Neuronal stem cell (in vitro differentiated cells): ENCODE measurements at regions not wholly inside any gene's neighbourhood (a gene's known extent, or its start where the extent isn't known, plus 50 kb on each side); places are given as distances from the start of the nearest gene placed in this dataset.

Experiments
- DNase-seq: peaks from one replicate; pipeline ENCODE4 v3.0.0-alpha.2; 2013; ENCODE audit warnings: low spot score
- H2AFZ ChIP-seq: one replicate; pipeline ENCODE4 v1.6.1; 2013; ENCODE audit warnings: mild to moderate bottlenecking, low read length, inconsistent platforms
- H2AK5ac ChIP-seq: 2 replicates; pipeline ENCODE4 v1.6.1; 2013; ENCODE audit warnings: low read depth, mild to moderate bottlenecking, inconsistent platforms, low read length, moderate library complexity, mixed read lengths
- H2BK120ac ChIP-seq: 2 replicates; pipeline ENCODE4 v1.6.1; 2013; ENCODE audit warnings: low read depth, mild to moderate bottlenecking, inconsistent platforms, low read length, moderate library complexity, mixed read lengths
- H2BK12ac ChIP-seq: one replicate; pipeline ENCODE4 v1.6.1; 2013; ENCODE audit warnings: low read length, inconsistent platforms
- H2BK15ac ChIP-seq: 2 replicates; pipeline ENCODE4 v1.6.1; 2013; ENCODE audit warnings: mild to moderate bottlenecking, low read length, inconsistent platforms, mixed read lengths
- H2BK5ac ChIP-seq: one replicate; pipeline ENCODE4 v1.6.1; 2013; ENCODE audit warnings: inconsistent platforms, mild to moderate bottlenecking, low read length, moderate library complexity
- H3K14ac ChIP-seq: one replicate; pipeline ENCODE4 v1.6.1; 2013; ENCODE audit warnings: low read length, inconsistent platforms
- H3K18ac ChIP-seq: 2 replicates; pipeline ENCODE4 v1.6.1; 2013; ENCODE audit warnings: low read length, inconsistent platforms
- H3K23ac ChIP-seq: 2 replicates; pipeline ENCODE4 v1.6.1; 2013; ENCODE audit warnings: low read depth, mild to moderate bottlenecking, mixed read lengths, low read length, inconsistent platforms; ENCODE audit not compliant: poor library complexity
- H3K27ac ChIP-seq: replicated peaks from 3 replicates; pipeline ENCODE4 v1.5.1; 2013; ENCODE audit warnings: low read length, inconsistent platforms
- H3K27me3 ChIP-seq, 3 experiments: 2 replicates each; pipeline ENCODE4 v1.6.1; 2013; ENCODE audit warnings: low read length in 3 of 3, mild to moderate bottlenecking in 2 of 3, inconsistent platforms in 1 of 3, low read depth in 1 of 3, mixed read lengths in 1 of 3, moderate library complexity in 1 of 3; ENCODE audit not compliant: control insufficient read depth in 3 of 3, insufficient read depth in 3 of 3
- H3K36me3 ChIP-seq, 2 donors: replicated peaks in 1 of 2; 2 replicates each; pipeline ENCODE4 v1.6.1; 2013; ENCODE audit warnings: low read length in 2 of 2; ENCODE audit not compliant: control insufficient read depth in 2 of 2, insufficient read depth in 2 of 2
- H3K4ac ChIP-seq: 2 replicates; pipeline ENCODE4 v1.6.1; 2013; ENCODE audit warnings: inconsistent platforms, mild to moderate bottlenecking, low read length, moderate library complexity
- H3K4me1 ChIP-seq, 2 donors: 1 replicate in 1 of 2; 2 replicates in 1 of 2; pipeline ENCODE4 v1.6.1; 2013; ENCODE audit warnings: low read length in 2 of 2, low read depth in 1 of 2; ENCODE audit not compliant: control insufficient read depth in 2 of 2, insufficient read depth in 1 of 2
- H3K4me2 ChIP-seq: one replicate; pipeline ENCODE4 v1.6.1; 2013; ENCODE audit warnings: mild to moderate bottlenecking, low read length, inconsistent platforms; ENCODE audit not compliant: insufficient read depth, poor library complexity, severe bottlenecking
- H3K4me3 ChIP-seq, 2 donors: 2 replicates each; pipeline ENCODE4 v1.5.1; 2013; ENCODE audit warnings: low read length in 2 of 2, mild to moderate bottlenecking in 2 of 2, inconsistent platforms in 1 of 2, moderate library complexity in 1 of 2
- H3K79me1 ChIP-seq: one replicate; pipeline ENCODE4 v1.6.1; 2013; ENCODE audit warnings: low read depth, mild to moderate bottlenecking, inconsistent platforms, low read length, moderate library complexity
- H3K9ac ChIP-seq: one replicate; pipeline ENCODE4 v1.6.1; 2013; ENCODE audit warnings: mild to moderate bottlenecking, low read depth, low read length, inconsistent platforms; ENCODE audit not compliant: poor library complexity
- H3K9me3 ChIP-seq, 2 donors: replicated peaks in 1 of 2; 2 replicates each; pipeline versions ENCODE3 to v1.6.1; 2013; ENCODE audit warnings: low read length in 2 of 2, mild to moderate bottlenecking in 2 of 2, inconsistent platforms in 1 of 2, low read depth in 1 of 2, mixed read lengths in 1 of 2, moderate library complexity in 1 of 2; ENCODE audit not compliant: control insufficient read depth in 2 of 2, insufficient read depth in 1 of 2
- H4K8ac ChIP-seq: one replicate; pipeline ENCODE4 v1.6.1; 2013; ENCODE audit warnings: low read depth, mild to moderate bottlenecking, inconsistent platforms, low read length, moderate library complexity
- H4K91ac ChIP-seq: one replicate; pipeline ENCODE4 v1.6.1; 2013; ENCODE audit warnings: low read length, low read depth, mild to moderate bottlenecking, inconsistent platforms; ENCODE audit not compliant: poor library complexity
- WGBS, 2 donors: extraction: QIAGEN DNeasy Blood & Tissue Kit; methylation state at CpG; one replicate each; pipeline ENCODE4 v1.1.7; 2013; ENCODE audit warnings: missing lambda C conversion rate in 2 of 2, mixed read lengths in 1 of 2; ENCODE audit not compliant: insufficient read length in 2 of 2, insufficient replicate concordance in 1 of 2; ENCODE audit errors: extremely low coverage in 2 of 2; 5-methylcytosine and 5-hydroxymethylcytosine counted together

- no peak overlapping the region for H2AFZ ChIP-seq
- H2BK15ac ChIP-seq = no peak overlapping the region
- H3K14ac ChIP-seq = no peak overlapping the region
- no peaks in the 10 kb centered on the region for H3K4me1 ChIP-seq
- peak overlapping the region; percentile 72 for H4K8ac ChIP-seq
- no peak for DNase-seq
- H3K4me2 ChIP-seq = no peak overlapping the region
- no peak overlapping the region for H3K4ac ChIP-seq
- no peaks in the 10 kb centered on the region for H3K9me3 ChIP-seq
- H3K36me3 ChIP-seq = no peaks in the 10 kb centered on the region
- no peaks in the 10 kb centered on the region for H3K79me1 ChIP-seq
- no peak overlapping the region for H3K23ac ChIP-seq
- no peak overlapping the region for H3K18ac ChIP-seq
- H3K27ac ChIP-seq = no peak overlapping the region
- no peak overlapping the region for H2BK120ac ChIP-seq
- H4K91ac ChIP-seq = no peak overlapping the region
- no peak overlapping the region for H3K9ac ChIP-seq
- H2AK5ac ChIP-seq = no peak overlapping the region
- H3K4me3 ChIP-seq = no peak overlapping the region
- no peaks in the 10 kb centered on the region for H3K27me3 ChIP-seq
- H2BK5ac ChIP-seq = no peak overlapping the region
- H2BK12ac ChIP-seq = no peak overlapping the region
- no CpG with 5 or more reads among the region's 2 CpGs for WGBS, 2 donors
These were observed 115.5 kb upstream of the GALNT17 start for GRCh38 chr7:71016401-71016800.

DNA sequence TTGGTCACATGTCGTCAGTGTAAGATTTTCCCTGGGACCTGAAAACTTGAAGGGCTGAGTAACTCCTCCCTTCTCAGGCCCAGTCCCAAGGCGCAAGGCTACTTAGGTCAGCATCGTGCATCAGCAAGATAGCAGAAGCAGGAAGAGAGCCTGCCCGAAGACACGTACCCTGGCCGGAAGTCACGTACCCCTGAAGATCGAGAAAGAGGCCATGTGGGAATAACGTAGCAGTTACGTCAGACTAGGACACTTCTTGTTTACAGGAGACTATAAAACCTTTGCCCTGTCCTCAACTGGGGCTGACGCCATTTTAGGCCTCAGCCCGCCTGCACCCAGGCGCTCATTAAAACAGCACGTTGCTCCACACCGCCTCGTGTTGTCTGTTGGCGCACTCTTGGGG is 114.3 kb upstream of the GALNT17 start:
- Histone ChIP-seq H4K8ac (no peak overlapping the region), H3K18ac (peak overlapping the region; percentile 64), H3K4ac (no peak overlapping the region), H2BK15ac (no peak overlapping the region), H3K79me1 (no peaks in the 10 kb centered on the region), H4K91ac (no peak overlapping the region), H2BK120ac (no peak overlapping the region), H3K9ac (no peak overlapping the region), H2BK5ac (no peak overlapping the region), H3K4me2 (no peak overlapping the region), H2BK12ac (no peak overlapping the region), H3K36me3 (no peaks in the 10 kb centered on the region), H3K4me1 (no peaks in the 10 kb centered on the region), H3K23ac (no peak overlapping the region), H3K9me3 (no peaks in the 10 kb centered on the region), H3K27ac (no peak overlapping the region), H3K14ac (no peak overlapping the region), H3K4me3 (no peak overlapping the region), H2AFZ (no peak overlapping the region), H3K27me3 (no peaks in the 10 kb centered on the region), H2AK5ac (no peak overlapping the region)
- no CpG with 5 or more reads among the region's 17 CpGs for WGBS, 2 donors
- DNase-seq = no peak

- H3K14ac ChIP-seq = no peak overlapping the region
- no peak overlapping the region for H3K4me3 ChIP-seq
- no peak overlapping the region for H4K91ac ChIP-seq
- no peak overlapping the region for H3K9ac ChIP-seq
- no peak overlapping the region for H3K27ac ChIP-seq
- H3K36me3 ChIP-seq = no peaks in the 10 kb centered on the region
- no CpG with 5 or more reads among the region's 7 CpGs for WGBS, 2 donors
- H3K79me1 ChIP-seq = no peaks in the 10 kb centered on the region
- no peak for DNase-seq
- no peak overlapping the region for H3K18ac ChIP-seq
- H2BK15ac ChIP-seq = no peak overlapping the region
- H3K27me3 ChIP-seq = no peaks in the 10 kb centered on the region
- no peaks in the 10 kb centered on the region for H3K4me1 ChIP-seq
- H3K23ac ChIP-seq = no peak overlapping the region
- no peak overlapping the region for H2BK12ac ChIP-seq
- no peak overlapping the region for H3K4ac ChIP-seq
- H2BK120ac ChIP-seq = no peak overlapping the region
- no peak overlapping the region for H2AK5ac ChIP-seq
- H3K4me2 ChIP-seq = no peak overlapping the region
- H3K9me3 ChIP-seq = no peaks in the 10 kb centered on the region
- H2AFZ ChIP-seq = no peak overlapping the region
- no peak overlapping the region for H4K8ac ChIP-seq
- H2BK5ac ChIP-seq = no peak overlapping the region
These were observed 112.2 kb upstream of the GALNT17 start for GRCh38 chr7:71019706-71020105.

GRCh38 chr7:71021131-71021530 is 110.8 kb upstream of the GALNT17 start:
- no peak overlapping the region for H3K18ac ChIP-seq
- WGBS, 2 donors = no CpG with 5 or more reads among the region's 4 CpGs

More at GRCh38 chr7:71021131-71021530, 110.8 kb upstream of the GALNT17 start:
- no peak for DNase-seq
- no peak overlapping the region for H3K27ac ChIP-seq
- no peak overlapping the region for H4K8ac ChIP-seq
- H3K27me3 ChIP-seq = no peaks in the 10 kb centered on the region
- H3K36me3 ChIP-seq = no peaks in the 10 kb centered on the region
- no peak overlapping the region for H2AFZ ChIP-seq
- H3K23ac ChIP-seq = no peak overlapping the region
- H2AK5ac ChIP-seq = no peak overlapping the region
- H2BK15ac ChIP-seq = no peak overlapping the region
- no peak overlapping the region for H2BK12ac ChIP-seq
- no peak overlapping the region for H4K91ac ChIP-seq
- no peaks in the 10 kb centered on the region for H3K4me1 ChIP-seq
- no peaks in the 10 kb centered on the region for H3K9me3 ChIP-seq
- no peaks in the 10 kb centered on the region for H3K79me1 ChIP-seq
- H3K4ac ChIP-seq = no peak overlapping the region
- no peak overlapping the region for H2BK5ac ChIP-seq
- H3K4me3 ChIP-seq = no peak overlapping the region
- no peak overlapping the region for H3K4me2 ChIP-seq
- no peak overlapping the region for H3K14ac ChIP-seq
- H3K9ac ChIP-seq = no peak overlapping the region
- H2BK120ac ChIP-seq = no peak overlapping the region
